ENCODE measurements at regions not wholly inside any gene's neighbourhood (a gene's known extent, or its start where the extent isn't known, plus 50 kb on each side); places are given as distances from the start of the nearest gene placed in this dataset.

DNA sequence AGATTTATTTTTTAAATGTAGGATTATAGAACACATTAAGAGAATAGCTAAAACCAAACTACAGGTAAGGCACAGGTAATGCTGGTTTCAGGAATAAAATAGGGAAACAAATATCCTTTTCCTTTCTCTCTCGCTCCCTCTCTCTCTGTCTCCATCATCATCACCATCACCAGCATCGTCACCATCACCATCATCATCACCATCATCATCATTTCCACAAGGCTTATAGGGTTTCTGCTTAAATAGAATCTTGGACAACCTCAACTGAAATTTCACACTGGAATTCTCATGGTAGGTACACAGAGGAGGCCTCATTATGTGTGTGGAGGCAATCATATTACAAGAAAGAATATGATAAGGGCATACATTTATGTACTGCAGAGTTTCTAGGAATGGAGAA, 823.6 kb downstream of the MAFB start:
- no peak overlapping the region for H3K27ac Mint-ChIP-seq
- no peaks in the 10 kb centered on the region for H3K36me3 Mint-ChIP-seq (ENCODE audit: insufficient read depth)
- no peak for DNase-seq (ENCODE audit: low spot score, unreplicated experiment)
- H3K9me3 Mint-ChIP-seq (ENCODE audit: low read depth), result no peaks in the 10 kb centered on the region
- no peak for TF ChIP-seq CTCF (IDR thresholded peaks at IDR 0.05; ENCODE audit: unreplicated experiment)
- no peak overlapping the region for H3K4me3 Mint-ChIP-seq (ENCODE audit: low read depth)
- no peaks in the 10 kb centered on the region for H3K27me3 Mint-ChIP-seq
- peaks cover 6% of the 10 kb centered on the region for H3K4me1 Mint-ChIP-seq (ENCODE audit: low read depth)

DNA sequence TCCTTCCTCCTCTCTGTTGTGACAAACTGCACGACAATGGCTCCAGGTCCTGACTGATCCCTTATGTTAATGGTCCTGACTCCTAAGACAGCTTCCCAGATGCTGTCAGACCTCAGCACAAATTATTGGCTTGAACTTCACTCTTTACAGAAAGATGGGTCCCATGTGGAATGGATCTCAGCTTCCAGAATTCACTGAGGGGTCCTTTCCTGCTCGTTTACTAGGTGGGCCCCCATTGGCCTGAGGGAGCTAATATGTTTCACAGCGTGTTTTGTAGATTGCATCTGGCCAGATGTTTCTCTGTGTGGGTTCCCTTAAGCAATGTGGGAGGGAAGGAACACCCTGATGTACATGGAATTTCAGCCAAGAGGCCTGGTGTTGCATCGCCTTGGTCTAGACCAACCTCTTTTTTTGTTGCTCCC, 826.6 kb downstream of the MAFB start:
- DNase-seq (ENCODE audit: low spot score, unreplicated experiment), result no peak
- no peaks in the 10 kb centered on the region for H3K9me3 Mint-ChIP-seq (ENCODE audit: low read depth)
- no peak overlapping the region for H3K27ac Mint-ChIP-seq
- no peaks in the 10 kb centered on the region for H3K36me3 Mint-ChIP-seq (ENCODE audit: insufficient read depth)
- no peak for TF ChIP-seq CTCF (IDR thresholded peaks at IDR 0.05; ENCODE audit: unreplicated experiment)
- no peak overlapping the region for H3K4me3 Mint-ChIP-seq (ENCODE audit: low read depth)
- no peaks in the 10 kb centered on the region for H3K27me3 Mint-ChIP-seq
- H3K4me1 Mint-ChIP-seq (ENCODE audit: low read depth), result peaks cover 15% of the 10 kb centered on the region

GRCh38 chr20:39861381-39861780, 827.7 kb downstream of the MAFB start:
- Mint-ChIP-seq H3K27ac (peak overlapping the region; percentile 25), H3K4me3 (ENCODE audit: low read depth) (no peak overlapping the region), H3K27me3 (no peaks in the 10 kb centered on the region), H3K9me3 (ENCODE audit: low read depth) (no peaks in the 10 kb centered on the region), H3K36me3 (ENCODE audit: insufficient read depth) (no peaks in the 10 kb centered on the region), H3K4me1 (ENCODE audit: low read depth) (peaks cover 18% of the 10 kb centered on the region)
- no peak for TF ChIP-seq CTCF (IDR thresholded peaks at IDR 0.05; ENCODE audit: unreplicated experiment)
- no peak for DNase-seq (ENCODE audit: low spot score, unreplicated experiment)

- no peak for TF ChIP-seq CTCF (IDR thresholded peaks at IDR 0.05; ENCODE audit: unreplicated experiment)
- Mint-ChIP-seq H3K27me3 (no peaks in the 10 kb centered on the region), H3K9me3 (ENCODE audit: low read depth) (no peaks in the 10 kb centered on the region), H3K36me3 (ENCODE audit: insufficient read depth) (no peaks in the 10 kb centered on the region), H3K4me1 (ENCODE audit: low read depth) (peaks cover 40% of the 10 kb centered on the region), H3K27ac (no peak overlapping the region), H3K4me3 (ENCODE audit: low read depth) (no peak overlapping the region)
- no peak for DNase-seq (ENCODE audit: low spot score, unreplicated experiment)
Observed at GRCh38 chr20:39857835-39858234, 831.2 kb downstream of the MAFB start.

DNA sequence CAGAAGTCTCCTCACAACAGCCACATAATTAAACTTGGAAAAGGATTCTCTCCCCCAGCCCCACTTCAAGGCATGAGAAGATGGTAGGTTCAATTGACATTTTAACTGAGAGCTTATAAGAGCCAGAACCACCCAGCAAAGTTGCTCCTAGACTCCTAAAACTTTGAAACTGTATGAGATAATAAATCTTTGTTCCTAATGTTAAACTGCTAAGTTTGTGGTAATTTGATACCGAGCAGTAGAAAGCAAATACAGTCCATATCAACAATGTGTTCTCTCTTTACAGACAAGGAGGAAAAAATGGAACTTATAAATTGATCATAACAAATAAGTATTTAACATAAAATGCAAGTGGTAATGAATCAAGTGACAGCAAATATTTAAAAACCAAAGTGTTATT, 831.8 kb downstream of the MAFB start:
- H3K27ac Mint-ChIP-seq, result no peak overlapping the region
- peaks cover 40% of the 10 kb centered on the region for H3K4me1 Mint-ChIP-seq (ENCODE audit: low read depth)
- no peaks in the 10 kb centered on the region for H3K9me3 Mint-ChIP-seq (ENCODE audit: low read depth)
- no peak for TF ChIP-seq CTCF (IDR thresholded peaks at IDR 0.05; ENCODE audit: unreplicated experiment)
- no peak for DNase-seq (ENCODE audit: low spot score, unreplicated experiment)
- H3K36me3 Mint-ChIP-seq (ENCODE audit: insufficient read depth), result no peaks in the 10 kb centered on the region
- no peaks in the 10 kb centered on the region for H3K27me3 Mint-ChIP-seq
- H3K4me3 Mint-ChIP-seq (ENCODE audit: low read depth), result no peak overlapping the region

Data from progenitor cell of endocrine pancreas (in vitro differentiated cells).